Breast epithelium (tissue), 4 donors: ENCODE measurements at regions not wholly inside any gene's neighbourhood (a gene's known extent, or its start where the extent isn't known, plus 50 kb on each side); places are given as distances from the start of the nearest gene placed in this dataset.

Experiments used
- DNase-seq, 2 donors: peaks; one replicate each; pipeline ENCODE4 v3.0.0-alpha.2; 2019; ENCODE audit warnings: low spot score in 2 of 2
- H3K27ac ChIP-seq, 2 donors: fragments of 200-600 bp; sonication (generic) in 1 of 2; one replicate each; pipeline ENCODE4 v1.5.1; 2016 to 2019; ENCODE audit warnings: mild to moderate bottlenecking in 1 of 2
- H3K27me3 ChIP-seq, 2 donors: fragments of 200-600 bp; sonication (generic) in 1 of 2; one replicate each; pipeline versions ENCODE4 v1.5.1 to v1.6.0; 2017 to 2019; ENCODE audit warnings: control low read depth in 1 of 2, mild to moderate bottlenecking in 1 of 2
- H3K36me3 ChIP-seq: fragments of 200-600 bp; one replicate; pipeline ENCODE4 v1.5.1; 2019
- H3K4me1 ChIP-seq, 2 donors: fragments of 200-600 bp; sonication (generic); one replicate each; pipeline ENCODE4 v1.5.1; 2016 to 2019; ENCODE audit warnings: control low read depth in 1 of 2
- H3K4me3 ChIP-seq, 3 donors: fragments of 200-600 bp; sonication (generic); 1 replicate in 2 of 3; 2 replicates in 1 of 3; pipeline ENCODE4 v1.5.1; 2016 to 2019; ENCODE audit warnings: mild to moderate bottlenecking in 3 of 3, moderate library complexity in 2 of 3
- H3K9me3 ChIP-seq, 2 donors: fragments of 200-600 bp; sonication (generic) in 1 of 2; one replicate each; pipeline ENCODE4 v1.5.1; 2016 to 2019; ENCODE audit warnings: control low read depth in 1 of 2
- CTCF ChIP-seq, 3 donors: fragments of 450-650 bp; IDR thresholded peaks; one replicate each; pipeline ENCODE4 v1.5.1; 2016 to 2017; ENCODE audit warnings: antibody characterized with exemption in 3 of 3, mild to moderate bottlenecking in 3 of 3, moderate library complexity in 3 of 3
- POLR2A ChIP-seq: fragments of 450-650 bp; IDR thresholded peaks from one replicate; pipeline ENCODE4 v1.6.1; 2016; ENCODE audit warnings: antibody characterized with exemption, mild to moderate bottlenecking, moderate library complexity
- POLR2AphosphoS5 ChIP-seq, 3 donors: sonication (generic); formaldehyde crosslinking; IDR thresholded peaks; one replicate each; pipeline ENCODE4 v1.6.1; 2017; ENCODE audit warnings: antibody characterized with exemption in 3 of 3
- intact Hi-C: fragments of 100-400 bp; cut with DNase I; formaldehyde crosslinking; loops from one replicate; pipeline ENCODE4 v1.15.1; 2023; ENCODE audit warnings: low total_unique reads

- Histone ChIP-seq H3K27ac (no peak overlapping the region), H3K36me3 (no peaks in the 10 kb centered on the region), H3K4me1 (no peaks in the 10 kb centered on the region), H3K27me3 (no peaks in the 10 kb centered on the region), H3K4me3 (no peak overlapping the region), H3K9me3 (peaks cover 11 to 19% of the 10 kb centered on the region in 2 donors)
- TF ChIP-seq CTCF (IDR thresholded peaks at IDR 0.05) (no peak), POLR2AphosphoS5 (IDR thresholded peaks at IDR 0.05) (no peak), POLR2A (no peak)
- intact Hi-C loops = no loop called here
- DNase-seq = no peak
Observed at GRCh38 chr14:81834308-81834707, 300.7 kb upstream of the SEL1L start.

DNA sequence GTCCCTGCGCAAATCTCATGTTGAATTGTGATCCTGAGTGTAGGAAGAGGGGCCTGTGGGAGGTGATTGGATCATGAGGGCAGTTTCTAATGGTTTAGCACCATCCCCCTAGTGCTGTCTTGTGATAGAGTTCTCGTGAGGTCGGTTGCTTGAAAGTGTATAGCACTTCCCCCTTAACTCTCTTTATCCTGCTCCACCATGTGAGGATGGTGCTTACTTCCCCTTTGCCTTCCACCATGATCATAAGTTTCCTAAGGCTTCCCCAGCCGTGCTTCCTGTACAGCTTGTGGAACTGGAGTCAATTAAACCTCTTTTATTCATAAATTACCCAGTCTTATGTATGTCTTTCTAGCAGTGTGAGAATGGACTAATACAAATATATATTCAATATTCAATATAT, 303.7 kb upstream of the SEL1L start:
- H3K9me3 ChIP-seq = peaks cover 11 to 19% of the 10 kb centered on the region in 2 donors
- H3K36me3 ChIP-seq = no peaks in the 10 kb centered on the region
- TF ChIP-seq CTCF (IDR thresholded peaks at IDR 0.05) (no peak), POLR2AphosphoS5 (IDR thresholded peaks at IDR 0.05) (no peak), POLR2A (no peak)
- intact Hi-C loops = no loop called here
- H3K4me1 ChIP-seq = no peaks in the 10 kb centered on the region
- DNase-seq = no peak
- H3K27ac ChIP-seq = no peak overlapping the region
- no peak overlapping the region for H3K4me3 ChIP-seq
- no peaks in the 10 kb centered on the region for H3K27me3 ChIP-seq

DNA sequence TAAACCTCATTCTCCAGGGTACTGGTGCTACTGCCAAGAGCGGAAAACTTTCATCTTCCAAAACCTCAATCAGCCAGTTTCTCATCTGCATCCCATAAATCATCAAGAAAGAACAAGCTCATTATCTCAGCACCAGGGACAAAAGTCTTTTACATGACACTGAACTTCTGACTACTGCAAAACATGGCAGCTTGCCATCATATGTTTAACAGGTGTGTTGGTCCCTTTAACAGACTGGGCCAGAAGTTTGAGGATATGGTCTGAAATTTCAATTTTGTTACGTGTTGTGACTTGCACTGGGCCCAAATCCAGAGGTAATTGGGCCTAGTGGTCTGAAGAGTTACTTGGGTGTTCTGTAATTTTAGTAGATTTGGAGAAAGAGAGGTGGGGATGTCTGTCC, 305.4 kb upstream of the SEL1L start:
- H3K36me3 ChIP-seq = no peaks in the 10 kb centered on the region
- intact Hi-C loops = no loop called here

DNA sequence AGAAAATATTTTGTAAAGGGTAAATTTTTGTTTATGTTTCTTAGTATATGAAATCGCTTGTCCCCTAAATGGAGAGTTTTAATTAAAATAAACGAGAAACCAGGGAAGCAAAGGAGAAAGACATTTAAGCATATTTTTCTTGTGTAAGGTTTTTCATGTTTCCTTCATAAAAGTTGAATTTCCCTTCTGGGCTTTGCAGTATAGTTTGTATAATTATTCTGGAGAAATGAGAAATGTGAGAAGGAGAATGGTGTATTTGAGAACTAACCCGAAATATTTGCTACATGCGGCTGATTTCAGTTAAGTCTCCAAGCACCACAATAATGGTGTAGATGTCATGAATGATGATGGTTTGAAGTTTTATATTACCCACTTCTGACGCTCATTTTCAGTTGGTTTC, 307.7 kb upstream of the SEL1L start:
- Histone ChIP-seq H3K4me1 (no peaks in the 10 kb centered on the region), H3K36me3 (no peaks in the 10 kb centered on the region), H3K27me3 (no peaks in the 10 kb centered on the region), H3K4me3 (no peak overlapping the region), H3K27ac (no peak overlapping the region), H3K9me3 (peaks cover 6 to 7% of the 10 kb centered on the region in 2 donors)
- intact Hi-C loops = no loop called here
- TF ChIP-seq POLR2A (no peak), POLR2AphosphoS5 (IDR thresholded peaks at IDR 0.05) (no peak), CTCF (IDR thresholded peaks at IDR 0.05) (no peak)
- DNase-seq = no peak

More for the DNA sequence above, 305.4 kb upstream of the SEL1L start:
- Histone ChIP-seq H3K4me3 (no peak overlapping the region), H3K27me3 (no peaks in the 10 kb centered on the region), H3K27ac (no peak overlapping the region), H3K9me3 (peaks cover 11 to 19% of the 10 kb centered on the region in 2 donors), H3K4me1 (no peaks in the 10 kb centered on the region)
- no peak for DNase-seq
- TF ChIP-seq POLR2AphosphoS5 (IDR thresholded peaks at IDR 0.05) (no peak), POLR2A (no peak), CTCF (IDR thresholded peaks at IDR 0.05) (no peak)

DNA sequence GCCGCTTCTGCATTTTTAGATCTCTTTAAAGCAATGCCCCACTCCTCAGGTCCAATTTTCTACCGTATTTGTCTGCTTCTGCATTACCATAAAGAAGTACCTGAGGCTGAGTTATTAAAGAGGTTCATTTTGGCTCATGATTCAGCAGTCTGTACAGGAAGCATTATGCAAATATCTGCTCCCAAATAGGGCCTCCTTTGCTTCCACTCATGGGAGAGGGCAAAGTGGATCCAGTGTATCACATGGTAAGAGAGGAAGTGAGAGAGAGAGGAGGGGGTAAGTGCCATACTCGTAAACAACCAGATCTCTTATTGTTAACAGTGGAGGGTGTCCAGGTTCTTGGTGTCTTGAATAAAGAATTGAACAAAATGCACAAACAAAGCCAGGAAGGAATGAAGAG, 316.1 kb upstream of the SEL1L start:
- no peak overlapping the region for H3K4me3 ChIP-seq
- H3K9me3 ChIP-seq = peaks cover 11 to 26% of the 10 kb centered on the region in 2 donors
- no peaks in the 10 kb centered on the region for H3K4me1 ChIP-seq
- H3K36me3 ChIP-seq = no peaks in the 10 kb centered on the region
- intact Hi-C loops = no loop called here
- TF ChIP-seq POLR2A (no peak), POLR2AphosphoS5 (IDR thresholded peaks at IDR 0.05) (no peak), CTCF (IDR thresholded peaks at IDR 0.05) (no peak)
- H3K27me3 ChIP-seq = no peaks in the 10 kb centered on the region
- no peak overlapping the region for H3K27ac ChIP-seq
- DNase-seq = no peak
